SIG-M5 treated with dmso at 0.1 percent for 504 hours (cell line): ENCODE measurements at regions not wholly inside any gene's neighbourhood (a gene's known extent, or its start where the extent isn't known, plus 50 kb on each side); places are given as distances from the start of the nearest gene placed in this dataset.
"Not testable (repeated sequence)": the region's sequence is repeated elsewhere in the genome, so short reads cannot be mapped to it uniquely, and the experiment has no call there.

Experiments
- DNase-seq: peaks from one replicate; lab custom pipeline; 2025; ENCODE audit not compliant: unreplicated experiment; lab: John Stamatoyannopoulos, UW

GRCh38 chr2:8611246-8611645, 70.6 kb upstream of the ID2 start:
- no peak for DNase-seq

- no peak for DNase-seq
Observed at GRCh38 chr2:8611700-8612099, 70.2 kb upstream of the ID2 start.

- DNase-seq = no peak
Observed at GRCh38 chr2:8612734-8613179, 69.1 kb upstream of the ID2 start.

DNA sequence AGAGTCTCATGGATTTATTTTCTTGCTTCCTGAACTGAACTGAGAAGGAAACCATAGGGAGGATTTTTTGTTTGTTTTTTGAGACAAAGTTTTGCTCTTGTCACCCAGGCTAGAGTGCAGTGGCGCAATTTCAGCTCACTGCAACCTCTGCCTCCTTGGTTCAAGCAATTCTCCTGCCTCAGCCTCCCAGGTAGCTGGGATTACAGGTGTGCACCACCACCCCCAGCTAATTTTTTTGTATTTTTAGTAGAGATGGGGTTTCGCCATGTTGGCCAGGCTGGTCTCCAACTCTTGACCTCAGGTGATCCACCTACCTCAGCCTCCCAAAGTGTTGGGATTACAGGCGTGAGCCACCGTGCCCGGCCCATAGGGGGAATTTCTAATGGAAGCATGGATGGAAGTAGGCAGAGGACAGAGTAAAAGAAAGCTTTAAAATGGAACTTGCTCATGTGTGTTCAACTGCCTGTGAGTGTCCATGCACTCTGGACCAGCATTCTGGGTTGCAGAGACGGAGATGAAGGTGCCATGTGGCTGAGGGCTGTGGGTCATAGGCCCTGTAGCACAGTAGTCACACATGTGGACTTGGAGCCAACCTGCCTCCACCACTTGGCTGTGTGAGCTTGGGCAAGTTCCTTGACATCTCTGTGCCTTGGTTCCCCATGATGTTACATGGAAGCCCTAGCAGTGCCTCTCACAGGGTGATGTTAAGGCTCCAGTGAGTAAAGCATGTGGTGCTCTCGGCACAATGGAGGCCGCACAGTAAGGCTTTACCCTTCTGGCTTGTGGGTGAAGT, 68.5 kb upstream of the ID2 start:
- DNase-seq = not testable (repeated sequence)

DNA sequence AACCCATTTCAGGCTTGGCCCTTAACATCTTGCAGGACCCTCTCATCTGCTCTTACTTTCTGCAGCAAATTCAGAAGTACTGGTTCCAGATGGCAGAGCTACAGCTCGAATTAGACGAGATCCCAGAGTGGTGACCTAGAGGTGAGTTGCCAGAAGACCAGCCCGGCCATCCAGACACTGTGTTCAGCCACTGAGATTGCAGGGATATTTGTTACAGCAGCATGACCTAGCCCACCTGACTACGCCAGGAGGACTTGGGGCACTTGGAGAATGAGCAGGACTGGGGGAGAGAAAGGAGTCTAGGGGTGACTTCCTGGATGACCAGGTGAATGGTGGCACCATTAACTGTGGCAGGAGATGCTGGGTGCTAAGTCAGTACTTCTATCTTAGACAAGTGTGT, 67.2 kb upstream of the ID2 start:
- no peak for DNase-seq

GRCh38 chr2:8615252-8615575, 66.6 kb upstream of the ID2 start:
- no peak for DNase-seq

GRCh38 chr2:8615576-8616281, 66.1 kb upstream of the ID2 start:
- DNase-seq = no peak

DNA sequence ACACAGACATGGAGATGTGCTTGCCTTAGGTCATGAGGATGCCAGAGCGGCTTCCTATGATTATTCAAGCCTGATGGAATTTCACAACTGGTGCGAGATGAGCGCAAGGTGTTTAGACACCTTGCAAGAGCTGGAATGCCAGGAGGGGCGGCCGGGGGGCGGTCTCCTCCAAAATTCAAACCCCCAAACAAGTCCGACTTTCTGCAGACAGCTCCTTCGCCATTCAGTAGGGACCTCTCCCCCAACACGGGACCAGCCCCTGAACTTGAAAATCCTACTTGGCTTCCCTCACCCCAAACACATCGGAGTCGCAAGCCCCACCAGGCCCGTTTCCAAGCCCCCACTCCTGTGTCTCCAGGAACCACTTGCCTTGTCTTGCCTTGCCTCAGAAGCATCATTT, 64.8 kb upstream of the ID2 start:
- no peak for DNase-seq

DNA sequence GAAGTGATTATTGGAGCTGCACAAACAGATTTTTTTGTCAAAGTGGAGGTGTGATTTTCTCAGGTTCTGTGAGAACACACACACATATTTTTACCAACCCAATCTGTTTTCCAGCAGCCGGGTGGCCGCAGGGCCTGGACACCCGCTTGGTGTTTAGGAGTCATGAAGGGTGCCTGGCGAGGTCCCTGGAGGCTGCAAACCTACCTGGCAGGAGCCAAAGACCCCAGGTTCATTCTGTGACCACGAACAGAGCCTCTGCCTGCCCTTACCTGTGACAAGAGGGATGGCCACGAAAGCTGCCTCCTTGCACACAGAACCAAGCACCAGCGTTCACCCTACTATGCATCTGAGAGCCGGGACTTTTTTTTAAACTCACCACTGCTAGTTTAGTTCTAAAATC, 64.3 kb upstream of the ID2 start:
- no peak for DNase-seq

- no peak for DNase-seq
Observed at GRCh38 chr2:8619071-8619470, 62.8 kb upstream of the ID2 start.

DNA sequence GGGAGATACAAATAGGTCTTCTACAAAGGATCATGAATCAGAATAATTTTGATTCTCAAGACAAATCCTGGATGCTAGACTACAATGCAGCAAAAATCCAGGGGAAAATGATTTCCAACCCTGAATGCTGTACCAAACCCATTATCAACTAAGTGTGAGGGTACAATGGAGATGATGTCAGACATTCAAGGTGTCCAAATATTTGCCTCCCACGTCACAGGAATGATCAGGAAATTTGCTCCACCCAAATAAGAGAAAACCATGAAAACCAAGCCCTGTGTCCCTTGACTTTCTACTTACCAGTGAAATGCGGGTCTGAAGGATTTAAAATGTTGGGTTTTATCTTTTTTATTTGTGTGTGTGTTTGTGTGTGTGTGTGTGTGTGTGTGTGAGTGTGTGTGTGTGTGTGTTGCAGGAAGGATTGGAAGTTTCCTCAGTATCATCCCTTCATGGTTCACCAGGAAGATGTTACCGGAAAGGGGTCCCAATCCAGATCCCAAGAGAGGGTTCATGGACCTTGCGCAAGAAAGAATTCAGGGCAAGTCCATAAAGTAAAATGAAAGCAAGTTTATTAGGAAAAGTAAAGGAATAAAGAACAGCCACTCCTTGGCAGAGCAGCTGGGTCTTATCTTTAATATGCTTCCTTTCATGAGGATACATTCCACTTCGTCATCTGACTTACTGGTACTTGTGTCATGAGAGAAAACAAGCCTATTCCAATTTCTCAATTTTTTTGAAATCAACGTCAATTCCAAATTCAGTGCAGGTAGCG, 61.1 kb upstream of the ID2 start:
- no peak for DNase-seq

DNA sequence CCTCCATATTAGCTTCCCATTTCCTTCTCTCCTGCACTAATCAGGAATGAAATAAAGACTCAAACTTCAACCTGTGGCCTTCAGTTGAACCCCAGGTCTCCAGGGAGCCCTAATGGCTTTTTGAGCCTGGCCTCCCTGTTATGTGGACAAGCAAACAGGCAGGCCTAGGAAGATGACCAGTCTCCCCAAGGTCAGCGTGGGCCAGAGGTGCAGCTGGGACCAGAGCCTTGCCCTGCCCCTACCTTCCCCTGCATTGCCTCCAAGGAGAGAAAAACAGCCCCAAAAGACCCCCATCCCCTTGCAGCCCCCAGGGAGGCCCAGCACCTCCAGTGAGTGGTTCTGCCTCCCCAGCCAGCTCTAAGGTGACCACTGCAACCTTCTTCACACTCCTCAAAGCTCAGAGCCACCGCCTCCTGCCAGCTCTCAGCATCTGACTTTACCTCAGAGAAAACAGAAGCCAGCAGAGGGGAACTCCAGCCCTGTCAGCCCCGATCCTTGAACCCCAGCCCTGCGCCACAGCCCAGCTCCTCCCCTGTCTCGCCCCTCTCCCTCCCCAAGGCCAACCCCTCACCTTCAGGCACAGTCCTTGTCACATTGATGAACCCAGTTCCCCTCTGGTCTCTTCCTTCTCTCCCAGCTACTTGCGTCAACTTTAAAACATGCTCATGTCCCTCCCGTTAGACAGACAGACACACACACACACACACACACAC, 59.5 kb upstream of the ID2 start:
- DNase-seq = no peak

GRCh38 chr2:8622924-8623465, 58.9 kb upstream of the ID2 start:
- DNase-seq = no peak

GRCh38 chr2:8623576-8623957, 58.3 kb upstream of the ID2 start:
- no peak for DNase-seq

- DNase-seq = no peak
Observed at GRCh38 chr2:8623958-8624591, 57.8 kb upstream of the ID2 start.

DNA sequence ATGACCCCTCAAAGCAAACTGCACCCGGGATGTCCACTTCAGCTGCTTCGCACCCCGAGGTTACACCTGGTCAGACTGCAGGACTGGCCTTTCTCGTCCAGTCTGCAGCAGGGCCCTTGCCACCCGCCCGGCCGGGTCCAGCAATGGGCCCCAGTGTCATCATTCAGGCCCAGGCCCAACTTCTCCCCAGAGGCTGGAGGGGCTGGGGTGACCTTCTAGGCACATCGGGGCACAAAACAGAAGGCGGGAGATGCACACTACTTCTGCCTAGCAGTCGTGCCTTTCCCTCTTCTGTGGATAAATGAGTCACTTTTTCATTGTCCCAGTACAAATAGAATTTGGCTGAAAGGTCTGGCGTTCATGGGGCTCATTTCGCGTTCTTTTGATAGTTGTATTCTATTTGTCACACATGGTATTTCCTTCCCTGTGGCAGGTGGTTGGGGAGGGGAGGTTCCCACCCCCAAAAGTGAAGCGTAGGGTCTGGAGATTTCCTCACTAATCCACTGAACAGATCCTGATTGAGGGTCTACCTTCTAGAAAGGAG, 56.9 kb upstream of the ID2 start:
- no peak for DNase-seq

GRCh38 chr2:8625399-8626300, 56.2 kb upstream of the ID2 start:
- DNase-seq = no peak

DNA sequence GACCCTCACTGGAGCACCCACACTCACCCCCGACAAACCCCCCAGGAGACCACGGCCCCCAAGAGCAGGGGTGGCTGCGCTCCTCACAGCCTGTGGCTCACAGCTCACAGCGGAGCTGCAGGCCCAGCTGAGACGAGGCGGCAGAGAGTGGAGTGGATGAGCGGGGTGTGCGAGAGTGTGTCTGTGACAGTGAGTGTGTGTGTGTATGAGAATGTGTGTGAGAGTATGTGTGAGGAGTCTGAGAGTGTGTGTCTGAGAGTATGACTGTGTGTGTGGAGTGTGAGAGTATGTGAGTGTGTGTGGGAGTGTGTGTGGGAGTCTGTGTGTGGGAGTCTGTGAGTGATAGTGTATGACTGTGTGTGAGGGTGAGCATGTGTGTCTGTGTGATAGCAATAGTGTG, 55.3 kb upstream of the ID2 start:
- no peak for DNase-seq

GRCh38 chr2:8627019-8627691, 54.7 kb upstream of the ID2 start:
- DNase-seq = no peak
